MM.1S (cell line): ENCODE measurements at regions not wholly inside any gene's neighbourhood (a gene's known extent, or its start where the extent isn't known, plus 50 kb on each side); places are given as distances from the start of the nearest gene placed in this dataset.

Experiments
- DNase-seq: peaks from one replicate; pipeline ENCODE4 v3.0.0-alpha.2; 2015
- H2AFZ ChIP-seq: fragments of 300-600 bp; sonication (generic); 2 replicates; pipeline ENCODE4 v1.6.0; 2016; ENCODE audit warnings: antibody characterized with exemption, low read length
- H3F3A ChIP-seq: fragments of 300-600 bp; sonication (generic); 2 replicates; pipeline ENCODE4 v1.6.1; 2016; ENCODE audit warnings: mild to moderate bottlenecking, antibody characterized with exemption, low read length, moderate library complexity, mixed read lengths; ENCODE audit not compliant: insufficient read depth
- H3K27ac ChIP-seq: fragments of 300-600 bp; sonication (generic); 2 replicates; pipeline ENCODE4 v1.5.1; 2016; ENCODE audit warnings: mild to moderate bottlenecking, low read length
- H3K27me3 ChIP-seq: fragments of 300-600 bp; sonication (generic); replicated peaks from 2 replicates; pipeline ENCODE4 v1.6.0; 2016; ENCODE audit warnings: low read length; ENCODE audit not compliant: insufficient read depth
- H3K36me3 ChIP-seq: fragments of 300-600 bp; sonication (generic); replicated peaks from 2 replicates; pipeline ENCODE4 v1.6.1; 2016; ENCODE audit warnings: mild to moderate bottlenecking, low read length, mixed read lengths; ENCODE audit not compliant: insufficient read depth
- H3K4me1 ChIP-seq: fragments of 300-600 bp; sonication (generic); 2 replicates; pipeline ENCODE4 v1.6.1; 2016; ENCODE audit warnings: low read length, mixed read lengths
- H3K4me2 ChIP-seq: fragments of 300-600 bp; sonication (generic); 2 replicates; pipeline ENCODE4 v1.6.0; 2016; ENCODE audit warnings: low read depth, low read length
- H3K4me3 ChIP-seq: fragments of 300-600 bp; sonication (generic); 2 replicates; pipeline ENCODE4 v1.5.1; 2016; ENCODE audit warnings: low read length, mixed read lengths
- H3K79me2 ChIP-seq: fragments of 300-600 bp; sonication (generic); 2 replicates; pipeline ENCODE4 v1.6.1; 2016; ENCODE audit warnings: mixed run types, low read length, mixed read lengths
- H3K9ac ChIP-seq: fragments of 300-600 bp; sonication (generic); 2 replicates; pipeline ENCODE4 v1.6.1; 2016; ENCODE audit warnings: low read length, mixed read lengths
- H3K9me2 ChIP-seq: fragments of 300-600 bp; sonication (generic); replicated peaks from 2 replicates; pipeline ENCODE4 v1.6.1; 2016; ENCODE audit warnings: mild to moderate bottlenecking, low read length, mixed read lengths; ENCODE audit not compliant: insufficient read depth
- H3K9me3 ChIP-seq: fragments of 300-600 bp; sonication (generic); replicated peaks from 2 replicates; pipeline ENCODE4 v1.6.1; 2016; ENCODE audit warnings: mild to moderate bottlenecking, low read length, mixed read lengths; ENCODE audit not compliant: insufficient read depth
- H4K20me1 ChIP-seq: fragments of 300-600 bp; sonication (generic); 2 replicates; pipeline ENCODE4 v1.6.1; 2016; ENCODE audit warnings: mild to moderate bottlenecking, low read length, moderate library complexity, mixed read lengths; ENCODE audit not compliant: insufficient read depth
- EZH2 ChIP-seq: fragments of 300-600 bp; sonication (generic); optimal IDR thresholded peaks from 2 replicates; pipeline ENCODE3; 2017; ENCODE audit warnings: low read depth, mild to moderate bottlenecking, antibody characterized with exemption, low read length, mixed read lengths
- EZH2phosphoT487 ChIP-seq: fragments of 300-600 bp; sonication (generic); IDR thresholded peaks from 2 replicates; pipeline ENCODE4 v1.6.1; 2018; ENCODE audit warnings: antibody characterized with exemption, low read length
- TF ChIP-seq, protein P1 (sequence below): fragments of 300-600 bp; sonication (generic); IDR thresholded peaks from 2 replicates; pipeline ENCODE4 v1.5.1; 2016; ENCODE audit warnings: antibody characterized with exemption, low read length, mixed read lengths

DNA sequence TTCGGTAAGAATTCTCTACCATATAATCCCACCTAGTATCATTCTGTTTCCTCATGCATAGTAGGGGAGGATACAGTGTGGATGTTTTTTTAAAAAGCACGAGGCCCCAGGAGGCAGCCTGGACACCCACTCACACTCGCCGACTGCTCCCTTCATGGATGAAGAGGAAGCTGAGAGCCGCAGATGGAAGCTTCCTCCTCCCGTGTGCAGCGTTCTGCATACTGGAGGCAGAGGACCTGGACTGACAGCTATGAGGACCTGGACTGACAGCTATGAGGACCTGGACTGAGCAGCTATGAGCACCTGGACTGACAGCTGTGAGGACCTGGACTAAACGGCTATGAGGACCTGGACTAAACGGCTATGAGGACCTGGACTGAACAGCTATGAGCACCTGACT is 234.4 kb downstream of the NDUFA10 start:
- no peaks in the 10 kb centered on the region for H3K4me1 ChIP-seq
- H3K27me3 ChIP-seq: no peaks in the 10 kb centered on the region
- no peak overlapping the region for H3K27ac ChIP-seq
- TF ChIP-seq, protein P1, sequence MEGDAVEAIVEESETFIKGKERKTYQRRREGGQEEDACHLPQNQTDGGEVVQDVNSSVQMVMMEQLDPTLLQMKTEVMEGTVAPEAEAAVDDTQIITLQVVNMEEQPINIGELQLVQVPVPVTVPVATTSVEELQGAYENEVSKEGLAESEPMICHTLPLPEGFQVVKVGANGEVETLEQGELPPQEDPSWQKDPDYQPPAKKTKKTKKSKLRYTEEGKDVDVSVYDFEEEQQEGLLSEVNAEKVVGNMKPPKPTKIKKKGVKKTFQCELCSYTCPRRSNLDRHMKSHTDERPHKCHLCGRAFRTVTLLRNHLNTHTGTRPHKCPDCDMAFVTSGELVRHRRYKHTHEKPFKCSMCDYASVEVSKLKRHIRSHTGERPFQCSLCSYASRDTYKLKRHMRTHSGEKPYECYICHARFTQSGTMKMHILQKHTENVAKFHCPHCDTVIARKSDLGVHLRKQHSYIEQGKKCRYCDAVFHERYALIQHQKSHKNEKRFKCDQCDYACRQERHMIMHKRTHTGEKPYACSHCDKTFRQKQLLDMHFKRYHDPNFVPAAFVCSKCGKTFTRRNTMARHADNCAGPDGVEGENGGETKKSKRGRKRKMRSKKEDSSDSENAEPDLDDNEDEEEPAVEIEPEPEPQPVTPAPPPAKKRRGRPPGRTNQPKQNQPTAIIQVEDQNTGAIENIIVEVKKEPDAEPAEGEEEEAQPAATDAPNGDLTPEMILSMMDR: no peak
- TF ChIP-seq EZH2phosphoT487: no peak
- no peak for TF ChIP-seq EZH2
- DNase-seq: no peak
- no peaks in the 10 kb centered on the region for H3K79me2 ChIP-seq
- no peaks in the 10 kb centered on the region for H4K20me1 ChIP-seq
- no peaks in the 10 kb centered on the region for H3K36me3 ChIP-seq
- H2AFZ ChIP-seq: no peak overlapping the region
- no peak overlapping the region for H3K4me3 ChIP-seq
- no peak overlapping the region for H3K9ac ChIP-seq
- H3F3A ChIP-seq: no peaks in the 10 kb centered on the region
- H3K9me2 ChIP-seq: no peaks in the 10 kb centered on the region
- H3K9me3 ChIP-seq: no peaks in the 10 kb centered on the region
- no peak overlapping the region for H3K4me2 ChIP-seq

DNA sequence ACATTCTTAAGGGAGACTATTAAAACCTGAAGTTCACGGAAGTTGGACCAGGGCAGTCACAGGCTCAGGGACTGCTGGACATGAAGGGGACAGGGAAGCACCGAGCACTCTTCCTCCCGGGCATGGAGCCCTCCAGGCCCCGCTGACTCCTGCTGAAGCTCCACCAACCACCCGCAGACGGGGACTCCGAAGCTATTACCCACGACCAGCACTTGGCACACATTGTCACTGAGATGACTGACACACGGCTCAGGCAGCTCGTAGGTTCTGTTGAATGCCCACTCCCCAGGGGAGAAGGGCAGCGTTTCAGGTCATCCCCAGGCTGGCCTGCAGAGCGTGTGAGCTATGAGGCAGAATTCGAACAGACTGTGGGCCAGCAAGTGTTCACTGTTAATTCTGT is 234.8 kb downstream of the NDUFA10 start:
- Histone ChIP-seq H4K20me1 (no peaks in the 10 kb centered on the region), H3K4me1 (no peaks in the 10 kb centered on the region), H3K79me2 (no peaks in the 10 kb centered on the region), H3F3A (no peaks in the 10 kb centered on the region), H3K27me3 (no peaks in the 10 kb centered on the region), H2AFZ (no peak overlapping the region), H3K9me3 (no peaks in the 10 kb centered on the region), H3K9ac (no peak overlapping the region), H3K27ac (no peak overlapping the region), H3K9me2 (no peaks in the 10 kb centered on the region), H3K4me3 (no peak overlapping the region), H3K36me3 (no peaks in the 10 kb centered on the region), H3K4me2 (no peak overlapping the region)
- DNase-seq: no peak
- TF ChIP-seq EZH2: no peak
- TF ChIP-seq, protein P1: no peak
- TF ChIP-seq EZH2phosphoT487: no peak

DNA sequence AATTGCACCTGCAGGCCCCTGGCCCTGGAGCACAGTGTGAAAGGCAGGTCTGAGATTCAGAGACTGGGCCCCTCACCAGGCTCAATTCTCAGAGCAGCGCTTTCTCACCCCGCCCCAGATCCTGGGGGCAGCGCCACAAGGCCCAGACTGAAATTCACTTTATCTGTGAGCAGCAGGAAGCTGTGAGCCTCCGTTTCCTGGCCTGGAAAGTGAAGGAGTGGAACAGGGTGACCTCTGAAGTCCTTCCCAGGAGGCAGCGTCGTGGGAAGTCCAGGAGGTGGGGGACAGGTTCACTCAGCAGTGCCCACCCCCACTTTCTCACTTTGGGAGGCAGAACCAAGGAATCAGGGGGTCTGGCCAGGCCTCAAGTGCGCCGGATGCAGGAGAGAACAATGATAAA is 235.4 kb downstream of the NDUFA10 start:
- DNase-seq: no peak
- Histone ChIP-seq H3K4me2 (no peak overlapping the region), H3K4me1 (no peaks in the 10 kb centered on the region)

More for the DNA sequence above, 235.4 kb downstream of the NDUFA10 start:
- Histone ChIP-seq H3K36me3 (no peaks in the 10 kb centered on the region), H2AFZ (no peak overlapping the region), H3K27ac (no peak overlapping the region), H3K4me3 (no peak overlapping the region), H4K20me1 (no peaks in the 10 kb centered on the region), H3K9me2 (no peaks in the 10 kb centered on the region), H3K9me3 (no peaks in the 10 kb centered on the region), H3K9ac (no peak overlapping the region), H3K79me2 (no peaks in the 10 kb centered on the region), H3F3A (no peaks in the 10 kb centered on the region), H3K27me3 (no peaks in the 10 kb centered on the region)
- TF ChIP-seq EZH2 (no peak), EZH2phosphoT487 (no peak)
- TF ChIP-seq, protein P1: no peak
